OCI-LY1 (cell line): ENCODE measurements at regions not wholly inside any gene's neighbourhood (a gene's known extent, or its start where the extent isn't known, plus 50 kb on each side); places are given as distances from the start of the nearest gene placed in this dataset.

ENCODE experiments used
- EZH2 ChIP-seq: fragments of 200-600 bp; sonication (generic), shearing (Covaris generic); IDR thresholded peaks from 2 replicates; pipeline ENCODE4 v1.8.0; 2017; ENCODE audit warnings: borderline replicate concordance, mixed run types, mild to moderate bottlenecking, antibody characterized with exemption, low read length, moderate library complexity, mixed read lengths
- TF ChIP-seq, protein P1 (sequence below): fragments of 200-600 bp; sonication (generic), shearing (Covaris generic); IDR thresholded peaks from 2 replicates; pipeline ENCODE4 v1.5.1; 2017; ENCODE audit warnings: mild to moderate bottlenecking, antibody characterized with exemption, low read length, moderate library complexity, mixed read lengths

GRCh38 chr22:19655399-19655798 lies 58.9 kb upstream of the SEPTIN5 start:
- TF ChIP-seq, protein P1, sequence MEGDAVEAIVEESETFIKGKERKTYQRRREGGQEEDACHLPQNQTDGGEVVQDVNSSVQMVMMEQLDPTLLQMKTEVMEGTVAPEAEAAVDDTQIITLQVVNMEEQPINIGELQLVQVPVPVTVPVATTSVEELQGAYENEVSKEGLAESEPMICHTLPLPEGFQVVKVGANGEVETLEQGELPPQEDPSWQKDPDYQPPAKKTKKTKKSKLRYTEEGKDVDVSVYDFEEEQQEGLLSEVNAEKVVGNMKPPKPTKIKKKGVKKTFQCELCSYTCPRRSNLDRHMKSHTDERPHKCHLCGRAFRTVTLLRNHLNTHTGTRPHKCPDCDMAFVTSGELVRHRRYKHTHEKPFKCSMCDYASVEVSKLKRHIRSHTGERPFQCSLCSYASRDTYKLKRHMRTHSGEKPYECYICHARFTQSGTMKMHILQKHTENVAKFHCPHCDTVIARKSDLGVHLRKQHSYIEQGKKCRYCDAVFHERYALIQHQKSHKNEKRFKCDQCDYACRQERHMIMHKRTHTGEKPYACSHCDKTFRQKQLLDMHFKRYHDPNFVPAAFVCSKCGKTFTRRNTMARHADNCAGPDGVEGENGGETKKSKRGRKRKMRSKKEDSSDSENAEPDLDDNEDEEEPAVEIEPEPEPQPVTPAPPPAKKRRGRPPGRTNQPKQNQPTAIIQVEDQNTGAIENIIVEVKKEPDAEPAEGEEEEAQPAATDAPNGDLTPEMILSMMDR, result no peak
- no peak for TF ChIP-seq EZH2
